Tongue (tissue), 1 donor: ENCODE measurements at regions not wholly inside any gene's neighbourhood (a gene's known extent, or its start where the extent isn't known, plus 50 kb on each side); places are given as distances from the start of the nearest gene placed in this dataset.

ENCODE experiments used
- DNase-seq: peaks from one replicate; pipeline ENCODE4 v3.0.0-alpha.2; 2015

DNA sequence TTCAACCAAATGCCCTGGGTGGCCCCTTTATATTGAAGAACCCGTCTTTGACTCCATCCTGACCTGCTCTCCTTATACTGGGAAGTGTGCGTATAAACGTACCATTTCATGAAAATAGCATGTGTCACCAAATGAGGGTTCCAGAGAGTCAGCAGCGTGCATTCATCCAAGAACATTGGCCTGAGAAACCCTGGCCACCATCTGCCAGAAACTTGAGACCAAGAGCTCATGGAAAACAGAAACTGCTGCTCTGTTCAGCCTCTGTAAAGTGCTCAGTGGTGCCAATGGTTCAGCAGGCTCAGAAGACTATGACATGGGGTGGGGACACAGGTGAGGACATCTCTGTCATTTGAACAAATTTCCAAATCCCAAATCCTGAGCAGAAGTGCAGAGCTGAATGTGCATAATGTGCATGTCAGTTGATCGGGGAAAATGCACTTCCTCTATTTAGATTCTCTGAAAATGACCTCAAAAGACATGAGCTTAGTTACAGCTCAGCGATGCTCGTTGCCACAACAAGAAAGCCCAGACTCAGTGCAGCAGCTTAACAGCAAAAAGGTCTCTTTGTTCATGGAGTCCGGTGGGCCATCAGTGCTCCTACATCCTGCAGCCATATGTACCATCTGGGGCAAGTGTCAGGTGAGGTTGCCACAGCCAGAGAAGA lies 176.1 kb downstream of the ATPSCKMT start:
- DNase-seq: no peak

DNA sequence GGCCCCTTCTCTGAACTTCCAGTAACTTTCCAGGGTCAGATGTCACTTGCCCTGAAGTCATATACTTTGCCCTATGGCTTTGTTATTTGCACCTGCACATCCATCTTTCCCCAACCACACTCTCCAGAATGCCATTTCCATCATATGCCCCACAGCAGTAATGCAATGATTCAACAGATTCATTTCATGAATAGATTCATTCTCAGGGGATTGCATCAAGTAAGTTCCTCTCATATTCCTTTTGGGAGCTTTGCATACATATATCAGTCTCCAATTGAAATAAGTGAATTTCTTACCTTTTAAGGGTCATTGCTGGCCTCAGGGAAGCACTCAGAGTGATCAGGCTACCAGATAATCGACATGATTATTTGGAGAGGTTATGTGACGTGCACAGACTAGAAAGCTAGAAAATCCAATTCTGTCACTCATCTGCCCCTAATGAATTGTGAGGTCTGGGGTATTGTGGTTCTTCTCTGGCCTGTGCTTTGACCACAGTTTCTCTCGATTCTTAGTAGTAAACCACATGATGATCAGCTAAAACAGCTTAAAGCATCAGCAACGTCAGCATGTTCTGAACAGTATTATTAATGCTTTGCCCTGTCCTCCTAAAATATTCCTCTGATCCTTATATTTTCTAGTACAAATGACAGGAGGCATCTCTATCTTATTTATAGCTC lies 179.9 kb downstream of the ATPSCKMT start:
- no peak for DNase-seq

DNA sequence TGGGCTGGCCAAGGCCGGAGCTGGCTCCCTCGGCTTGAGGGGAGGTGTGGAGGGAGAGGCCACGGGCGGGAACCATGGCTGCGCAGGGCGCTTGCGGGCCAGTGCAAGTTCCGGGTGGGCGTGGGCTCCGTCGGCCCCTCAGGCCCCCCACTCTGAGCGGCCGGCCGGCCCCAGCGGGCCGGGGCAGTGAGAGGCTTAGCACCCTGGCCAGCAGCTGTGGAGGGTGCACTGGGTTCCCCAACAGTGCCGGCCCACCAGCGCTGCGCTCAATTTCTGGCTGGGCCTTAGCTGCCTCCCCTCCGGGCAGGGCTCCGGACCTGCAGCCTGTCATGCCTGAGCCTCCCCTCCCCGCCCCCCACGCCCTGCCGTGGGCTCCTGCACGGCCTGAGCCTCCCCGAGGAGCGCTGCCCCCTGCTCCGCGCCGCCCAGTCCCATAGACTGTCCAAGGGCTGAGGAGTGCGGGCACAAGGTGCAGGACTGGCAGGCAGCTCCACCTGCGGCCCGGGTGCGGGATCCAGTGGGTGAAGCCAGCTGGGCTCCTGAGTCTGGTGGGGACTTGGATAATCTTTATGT lies 184.2 kb downstream of the ATPSCKMT start:
- no peak for DNase-seq

DNA sequence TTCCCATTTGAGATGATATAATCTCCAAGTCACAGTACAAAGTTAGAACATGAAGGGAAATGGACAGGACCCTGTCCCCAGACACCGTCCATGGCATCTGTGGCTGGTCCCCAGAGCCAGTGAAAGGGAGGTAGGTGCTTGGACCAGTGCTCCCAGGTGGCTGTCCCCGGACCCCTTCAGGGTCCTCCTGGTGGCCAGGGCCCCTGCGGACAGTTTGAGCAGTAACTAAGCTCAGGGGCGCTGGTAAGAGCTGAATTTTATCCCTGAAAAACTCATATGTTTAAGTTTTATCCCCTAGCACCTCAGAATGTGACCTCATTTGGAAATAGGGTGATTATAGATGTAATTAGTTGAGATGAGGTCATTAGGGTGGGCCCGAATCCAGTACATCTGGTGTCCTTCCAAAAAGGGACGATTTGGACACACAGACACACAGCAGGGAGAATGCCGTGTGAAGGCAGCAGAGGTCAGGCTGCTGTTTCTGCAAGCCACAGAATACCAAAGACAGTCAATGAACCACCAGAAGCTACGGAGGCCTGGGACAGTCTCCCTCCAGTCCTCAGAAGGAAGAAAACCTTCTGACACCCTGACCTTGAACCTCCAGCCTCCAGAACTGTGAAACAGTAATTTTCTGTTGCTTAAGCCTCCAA lies 185.0 kb downstream of the ATPSCKMT start:
- no peak for DNase-seq

DNA sequence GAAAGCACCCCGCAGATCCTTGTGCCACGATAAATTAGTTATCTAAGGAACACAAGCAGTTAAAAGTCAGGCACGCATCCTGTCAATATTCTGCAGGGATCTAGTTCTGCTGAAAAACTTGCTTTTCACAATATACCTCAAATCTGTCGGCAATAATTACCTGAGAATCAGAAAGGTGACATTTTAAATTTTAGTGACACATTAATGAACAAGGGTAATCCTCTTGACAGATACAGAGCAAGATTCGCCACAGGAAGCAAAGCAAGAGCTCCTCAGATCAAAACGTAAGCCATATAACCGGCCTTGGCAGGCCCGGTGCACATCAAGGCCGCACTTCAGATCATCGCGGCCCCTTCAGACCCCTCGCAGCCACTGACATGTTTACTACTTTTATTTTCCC lies 185.7 kb downstream of the ATPSCKMT start:
- DNase-seq: no peak

DNA sequence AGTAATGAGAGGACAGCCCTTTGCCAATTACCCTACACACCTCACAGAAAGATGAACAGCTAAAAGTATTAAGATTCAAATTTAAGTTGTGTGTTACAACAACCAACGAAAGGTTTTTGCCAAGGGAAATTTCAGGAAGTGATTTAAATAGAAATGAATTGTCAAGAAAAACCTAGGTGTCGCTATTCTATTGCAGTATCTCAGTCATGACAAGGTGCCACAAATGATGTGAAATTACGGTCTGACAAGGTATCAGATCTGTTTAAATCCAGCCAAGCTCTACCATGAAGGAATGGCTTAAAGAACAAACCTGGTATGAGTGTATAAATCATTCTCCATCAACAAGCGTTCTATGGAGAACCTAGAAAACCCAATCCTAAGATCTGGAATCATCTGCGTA lies 189.7 kb downstream of the ATPSCKMT start:
- no peak for DNase-seq

DNA sequence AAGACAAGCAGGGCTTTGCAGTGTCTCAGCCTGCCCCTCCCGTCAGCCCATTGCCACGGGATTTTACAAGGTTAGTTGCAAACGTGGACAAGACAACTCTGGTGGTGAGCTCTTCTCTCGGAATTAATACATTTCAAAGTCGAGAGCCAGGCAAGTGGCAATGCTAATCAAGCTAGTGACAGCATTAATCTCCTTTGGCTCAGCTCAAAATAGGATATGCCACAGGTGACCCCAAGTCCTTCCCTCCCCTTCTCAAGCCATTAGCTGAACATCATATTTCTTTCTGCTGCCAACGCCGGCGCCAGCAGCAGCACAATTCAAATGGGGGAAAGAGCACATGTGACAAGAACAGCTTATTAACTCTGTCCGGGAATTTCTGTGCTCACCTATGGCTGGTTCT lies 190.1 kb downstream of the ATPSCKMT start:
- DNase-seq: no peak

DNA sequence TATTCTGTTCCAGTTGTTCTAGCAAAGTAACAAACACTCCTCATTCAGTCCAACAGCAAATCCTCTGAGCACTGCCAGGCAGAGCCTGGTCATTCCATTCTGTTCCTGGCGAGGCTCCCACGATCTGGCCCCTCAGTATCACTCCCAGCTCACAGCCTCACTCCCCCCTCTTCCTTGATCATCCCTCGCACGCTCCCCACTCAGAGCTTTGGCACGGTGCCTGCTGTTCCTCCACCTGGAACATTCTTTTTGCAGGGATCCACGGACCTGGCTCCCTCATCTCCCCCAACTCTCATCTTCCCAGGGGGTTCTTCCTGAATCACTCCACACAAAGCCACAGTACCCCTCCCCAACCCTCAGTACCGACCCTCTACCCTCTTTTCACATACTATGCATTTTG lies 192.3 kb downstream of the ATPSCKMT start:
- DNase-seq: no peak

DNA sequence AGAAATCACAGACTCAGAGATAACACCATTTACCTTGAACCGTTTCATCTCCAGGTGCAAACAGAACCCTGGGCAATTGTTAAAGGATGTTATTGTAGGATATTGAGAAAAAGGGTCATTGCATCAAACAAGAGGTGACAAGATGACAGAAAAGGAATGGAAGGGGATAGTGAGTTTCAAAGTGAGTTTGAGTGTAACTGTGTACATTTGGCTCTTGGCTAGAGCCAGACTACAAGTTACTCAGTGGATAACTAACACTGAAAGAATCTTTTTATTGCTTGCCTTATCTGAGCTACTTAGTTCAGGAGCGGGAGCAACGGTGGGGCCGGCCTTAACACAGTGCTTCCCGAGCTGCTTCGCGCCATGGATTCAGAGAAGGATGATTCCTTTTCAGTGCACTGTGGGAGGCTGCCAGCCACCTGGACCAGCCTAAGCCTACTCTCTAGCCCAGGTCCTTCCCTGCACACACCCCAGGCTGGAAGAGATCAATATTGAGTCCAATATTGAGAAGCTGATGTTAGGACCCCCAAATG lies 193.4 kb downstream of the ATPSCKMT start:
- no peak for DNase-seq

DNA sequence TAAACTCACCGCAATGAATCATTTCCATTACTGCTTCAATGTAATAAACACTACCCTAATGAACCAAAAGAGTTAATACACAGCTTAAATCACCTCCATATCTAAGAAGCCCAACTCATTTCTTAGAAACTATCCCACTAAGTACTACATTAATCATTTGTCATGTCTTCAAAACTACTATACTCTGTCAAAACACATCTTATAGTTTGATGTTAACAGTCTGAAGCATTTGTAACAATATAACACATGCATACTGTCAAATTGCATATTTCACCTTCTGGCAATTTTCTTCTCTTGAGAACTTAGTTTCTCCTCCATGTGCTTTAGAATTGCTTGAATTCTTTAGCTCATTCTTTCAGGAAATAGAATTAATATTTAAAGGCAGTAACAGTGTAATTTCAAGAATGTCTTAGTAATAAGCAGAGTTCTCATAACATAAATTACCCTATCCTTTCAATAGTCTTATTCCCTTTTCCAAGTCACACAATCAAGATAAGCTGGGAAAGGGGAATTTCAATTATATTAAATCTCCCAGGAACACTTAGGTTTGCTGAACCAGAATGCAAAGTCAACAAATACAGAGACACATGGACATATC lies 199.7 kb downstream of the ATPSCKMT start:
- no peak for DNase-seq

DNA sequence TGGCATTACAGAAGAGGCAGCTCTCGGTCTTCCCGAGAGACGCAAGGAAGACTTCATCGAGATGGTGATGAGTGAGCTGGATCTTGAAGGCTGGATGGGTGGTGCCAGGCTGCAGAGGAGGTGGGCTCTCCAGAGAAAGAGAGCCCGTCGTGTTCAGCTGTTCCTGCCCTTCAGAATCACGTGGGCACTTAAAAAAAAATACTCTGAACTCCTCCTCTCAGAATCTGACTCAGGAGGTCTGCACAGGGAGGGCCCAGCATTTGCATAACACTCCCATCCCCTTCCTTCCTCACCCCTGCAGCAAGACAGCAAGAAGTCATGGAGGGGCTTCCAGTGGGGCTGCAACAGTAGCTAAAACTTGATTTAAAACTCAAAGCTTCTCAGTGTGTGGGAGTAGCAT lies 203.0 kb downstream of the ATPSCKMT start:
- peak; percentile 79 for DNase-seq

DNA sequence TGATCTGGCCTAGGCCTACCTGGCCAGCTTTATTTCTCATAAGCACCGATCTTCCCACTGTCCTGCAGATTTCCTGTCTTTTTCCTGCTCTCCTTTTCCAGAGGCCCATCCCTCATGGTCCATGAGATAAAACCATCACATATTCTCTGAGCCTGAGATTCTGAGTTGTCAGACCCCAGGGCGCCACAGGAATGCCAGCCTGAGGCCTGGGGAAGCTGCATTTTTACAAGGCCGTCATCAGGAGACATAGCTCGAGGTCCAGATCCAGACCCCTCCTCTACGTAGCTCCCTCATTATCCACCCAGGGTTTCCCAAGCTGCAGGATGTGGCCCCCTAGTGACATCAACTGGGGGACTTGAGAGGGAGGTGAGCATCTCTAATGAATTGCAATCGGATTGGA lies 204.3 kb downstream of the ATPSCKMT start:
- DNase-seq: no peak

DNA sequence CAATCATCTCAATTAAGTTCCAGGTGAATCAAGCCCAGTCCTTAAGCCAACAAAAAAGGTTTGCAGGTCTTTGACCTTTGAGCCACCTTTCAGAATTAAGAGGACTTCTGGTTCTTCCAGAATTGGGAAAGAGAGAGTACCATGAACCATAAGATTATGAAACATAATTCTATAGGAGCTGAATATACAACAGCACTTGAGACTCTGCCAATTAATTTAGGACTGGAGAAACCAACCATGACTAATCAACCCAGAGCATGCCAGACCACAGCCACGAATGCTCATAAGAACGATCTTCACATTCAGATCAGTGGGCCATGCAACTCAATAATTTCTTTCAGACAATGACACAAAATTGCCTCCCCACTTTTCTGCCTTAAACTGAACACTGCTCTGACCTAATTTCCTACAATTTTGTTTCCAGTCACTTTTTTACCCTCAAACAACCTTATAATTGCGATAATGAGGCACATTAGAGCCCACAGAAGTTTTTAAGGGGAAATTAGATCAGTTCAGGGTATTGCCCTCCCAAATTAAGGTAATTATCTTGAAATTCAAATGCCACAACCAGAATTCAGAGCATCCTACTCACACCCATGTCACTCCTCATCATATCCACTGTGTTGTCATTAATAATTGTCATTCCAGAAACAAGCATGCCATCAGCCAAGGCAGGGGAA lies 213.4 kb downstream of the ATPSCKMT start:
- DNase-seq: peak; percentile 45

DNA sequence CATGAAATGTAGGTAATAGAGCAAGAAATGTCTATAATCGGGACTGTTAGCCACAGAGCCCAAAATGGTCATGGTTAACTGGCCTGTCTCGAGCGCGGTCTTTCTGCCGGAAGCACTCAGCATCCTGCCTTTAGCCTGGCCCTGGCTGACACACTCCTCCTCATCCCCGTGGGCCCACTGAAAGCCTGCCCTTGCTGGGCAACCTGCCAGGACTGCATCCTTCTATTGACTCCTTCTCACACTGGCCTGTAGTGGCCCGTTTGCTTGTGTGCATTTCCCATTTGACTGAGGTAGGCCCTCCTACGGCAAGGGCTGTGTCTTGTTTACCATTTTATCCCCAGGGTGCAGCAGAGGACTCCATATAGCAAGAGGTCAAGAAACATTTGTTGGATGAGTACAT lies 215.7 kb downstream of the ATPSCKMT start:
- peak; percentile 67 for DNase-seq

DNA sequence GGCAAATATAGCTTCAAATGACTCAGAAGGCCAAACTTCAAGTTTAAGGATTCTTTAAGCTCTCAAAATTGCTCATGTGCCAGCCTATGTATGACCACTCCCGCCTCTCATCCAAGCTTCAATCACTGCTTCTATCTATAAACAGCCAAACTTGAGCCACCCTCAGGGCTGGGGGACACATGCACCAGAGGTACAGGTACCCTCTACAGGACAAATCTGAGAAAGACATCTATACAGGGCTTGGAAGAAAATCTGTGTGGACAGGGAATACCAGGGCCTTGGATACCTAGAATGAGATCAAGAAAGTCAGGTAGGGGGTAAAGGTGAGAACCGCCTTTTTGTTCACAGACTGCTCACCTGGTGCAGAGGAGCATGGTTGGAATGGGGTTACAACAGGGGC lies 217.9 kb downstream of the ATPSCKMT start:
- no peak for DNase-seq

DNA sequence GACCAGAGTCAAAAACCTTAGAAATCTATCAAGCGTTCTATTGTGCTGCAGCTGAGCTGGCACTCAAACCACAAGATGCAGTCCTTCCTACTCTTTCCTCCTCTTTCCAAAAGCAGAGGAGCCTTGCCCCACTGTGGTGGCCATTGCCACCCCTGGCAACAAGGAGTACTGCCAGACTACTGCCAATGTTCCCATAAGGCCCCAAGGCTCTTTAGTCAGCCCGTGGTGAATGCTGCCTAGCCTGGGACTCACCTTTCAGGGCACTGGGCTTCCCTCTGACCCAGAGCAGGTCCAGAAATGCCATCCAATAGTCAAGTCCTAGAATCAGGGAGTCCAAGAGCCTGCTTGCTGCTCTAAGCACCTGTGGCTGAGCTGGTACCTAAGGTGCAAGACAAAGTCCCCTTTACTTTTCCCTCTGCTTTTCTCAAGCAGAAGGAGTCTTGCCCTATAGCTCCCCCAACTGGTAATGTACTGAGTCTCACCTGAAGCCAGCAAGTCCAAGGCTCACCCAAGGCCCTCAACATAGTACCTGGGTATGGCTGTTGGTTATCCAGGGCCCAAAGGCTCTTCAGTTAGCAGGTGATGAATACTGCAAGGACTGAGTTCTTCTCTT lies 219.4 kb downstream of the ATPSCKMT start:
- DNase-seq: no peak

DNA sequence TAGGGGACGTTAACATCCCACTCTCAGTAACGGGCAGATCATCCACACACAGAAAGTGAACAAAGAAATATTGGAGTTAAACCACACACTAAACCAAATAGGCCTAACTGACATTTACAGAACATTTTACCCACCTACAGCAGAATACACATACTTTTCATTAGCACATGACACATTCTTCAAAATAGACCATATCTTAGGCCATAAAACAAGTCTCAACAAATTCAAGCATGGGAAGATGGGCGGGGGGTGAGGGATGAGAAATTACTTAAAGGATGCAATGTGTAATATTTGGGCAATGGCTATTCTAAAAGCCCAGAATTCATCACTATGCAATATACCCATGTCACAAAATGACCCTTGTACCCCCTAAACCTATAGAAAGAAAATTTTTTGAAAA lies 226.2 kb downstream of the ATPSCKMT start:
- DNase-seq: no peak

DNA sequence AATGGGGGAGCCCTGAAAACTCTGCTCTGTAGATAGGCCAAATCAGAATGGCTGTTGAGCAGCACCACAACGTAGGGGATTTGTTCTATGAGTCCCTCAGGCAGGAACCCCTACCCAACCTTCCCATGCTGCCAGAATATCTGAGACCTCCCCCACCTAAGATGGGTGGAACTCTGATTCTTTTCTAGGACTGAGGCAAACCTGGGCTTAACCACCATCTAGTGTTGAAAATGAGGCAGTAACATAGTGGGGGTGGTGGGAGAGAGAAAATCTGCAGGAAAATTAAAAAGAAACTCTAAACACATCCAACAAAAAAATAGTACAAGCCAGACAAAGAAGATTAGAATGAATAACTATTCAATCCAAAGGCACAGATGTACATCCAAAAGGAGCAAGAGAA lies 228.4 kb downstream of the ATPSCKMT start:
- DNase-seq: no peak

DNA sequence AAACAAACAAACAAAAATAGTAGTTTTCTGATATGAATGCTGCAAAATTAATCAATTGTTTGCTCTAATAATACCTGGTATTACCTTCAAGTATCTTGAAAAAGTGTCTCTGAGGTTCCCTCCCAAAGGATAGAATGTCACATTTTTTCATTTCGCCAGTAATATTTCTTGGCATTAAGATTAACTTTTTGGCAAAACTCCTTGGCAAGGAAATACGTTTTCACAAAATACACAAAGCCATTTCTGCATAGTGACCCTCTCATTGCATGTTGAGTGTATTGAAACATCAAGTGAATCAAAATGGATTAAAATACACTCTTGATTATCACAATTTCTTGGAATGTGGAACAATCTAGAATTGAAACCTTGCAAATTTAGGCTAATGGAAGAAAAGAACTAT lies 230.5 kb downstream of the ATPSCKMT start:
- peak; percentile 57 for DNase-seq

DNA sequence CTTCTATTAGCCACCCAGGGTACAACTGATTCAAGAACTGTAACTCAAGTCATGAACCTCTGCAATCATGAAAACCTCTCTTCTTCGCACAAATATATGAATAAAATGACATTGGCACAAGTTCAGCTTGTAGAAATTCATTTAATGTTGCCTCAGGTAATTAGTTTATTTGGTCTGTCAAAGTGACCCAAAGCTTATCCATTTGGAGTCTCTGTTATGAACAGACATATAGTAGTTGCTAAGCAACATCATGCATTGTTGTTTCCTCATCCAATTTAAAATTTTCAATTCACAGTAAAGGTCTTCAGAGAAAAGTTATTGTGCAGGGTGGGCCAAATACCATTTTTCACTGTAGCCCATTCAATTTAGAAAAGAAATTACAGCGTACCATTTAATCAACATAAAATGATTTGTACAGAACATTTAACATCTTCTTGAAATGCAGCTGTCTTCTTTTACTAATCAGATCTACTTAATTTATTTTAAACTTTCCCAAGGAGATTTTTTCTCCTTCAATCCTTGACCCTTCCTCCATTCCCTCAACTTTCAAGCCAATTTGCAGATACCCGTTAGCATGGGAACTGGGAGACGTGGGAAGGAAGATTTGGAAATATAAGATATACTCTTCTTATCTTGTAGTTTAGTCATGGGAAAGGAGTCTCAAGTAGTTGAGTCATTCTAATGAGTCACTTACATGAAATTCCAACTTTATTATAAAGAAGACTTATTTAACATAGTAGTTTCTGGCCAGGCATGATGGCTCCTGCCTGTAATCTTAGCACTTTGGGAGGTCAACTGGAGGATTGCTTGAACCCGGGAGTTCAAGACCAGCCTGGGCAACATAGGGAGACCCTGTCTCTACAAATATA lies 231.3 kb downstream of the ATPSCKMT start:
- DNase-seq: peak; percentile 41

DNA sequence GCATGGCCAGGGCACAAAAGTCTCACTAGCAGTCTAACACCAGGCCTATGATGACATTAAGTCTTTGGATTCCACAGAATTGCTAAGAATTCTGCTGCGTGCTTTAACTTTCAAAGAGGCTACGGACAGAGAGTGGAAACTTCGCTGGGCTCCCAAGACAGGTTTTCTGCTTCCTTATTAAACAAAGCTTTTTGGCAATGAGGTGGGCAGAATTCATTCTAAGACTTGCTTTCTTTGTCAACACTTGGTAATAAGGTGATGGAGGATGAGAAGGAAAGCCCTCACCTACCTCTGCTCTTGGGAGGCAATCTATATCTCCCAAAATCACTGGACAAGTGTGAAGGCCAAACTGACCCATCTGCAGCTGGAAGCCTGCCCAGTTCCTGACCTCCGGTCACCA lies 231.9 kb downstream of the ATPSCKMT start:
- no peak for DNase-seq
